ENCODE measurements at regions not wholly inside any gene's neighbourhood (a gene's known extent, or its start where the extent isn't known, plus 50 kb on each side); places are given as distances from the start of the nearest gene placed in this dataset.

- DNase-seq (ENCODE audit: low spot score): no peak
Observed at GRCh38 chr11:115699733-115700132, 195.5 kb upstream of the CADM1 start.

DNA sequence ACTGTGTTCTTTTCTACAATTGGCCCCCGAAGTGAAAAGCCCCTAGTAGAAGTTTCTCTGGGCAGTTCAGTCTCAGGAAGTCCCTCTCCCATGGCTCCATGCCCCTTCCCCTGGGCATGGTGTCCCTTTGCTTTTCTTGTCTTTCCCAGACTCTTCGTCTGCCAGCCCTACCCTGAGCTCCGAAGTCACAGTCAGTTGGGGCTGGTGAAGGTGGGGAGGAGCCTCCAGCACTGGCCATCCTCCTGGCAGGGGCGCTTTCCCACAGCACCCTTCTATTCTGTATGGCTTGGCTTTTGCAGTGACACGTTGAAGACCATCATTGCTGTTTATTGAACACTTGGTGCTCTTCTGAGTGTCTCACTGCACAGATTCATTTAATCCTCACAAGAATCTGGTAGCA, 195.1 kb upstream of the CADM1 start:
- DNase-seq (ENCODE audit: low spot score): no peak

DNA sequence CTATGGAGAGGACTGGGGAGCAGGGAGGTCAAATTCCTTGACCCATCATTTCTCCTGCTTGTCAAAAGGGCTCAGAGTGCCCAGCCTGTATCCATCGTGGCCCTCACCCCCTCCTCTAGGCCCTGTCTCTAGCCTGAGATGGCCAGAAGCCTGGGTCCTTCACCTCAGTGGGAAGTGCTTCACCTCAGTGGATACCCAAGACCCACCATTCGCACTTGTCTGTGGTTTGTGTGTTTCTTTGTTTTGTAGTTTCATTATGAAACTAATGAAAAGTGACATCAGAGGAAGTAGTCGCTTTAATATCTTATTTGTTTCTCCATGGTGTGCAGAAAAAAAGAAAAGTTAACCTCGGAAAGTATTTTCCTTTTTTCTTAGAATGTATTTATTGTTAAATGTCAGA, 194.0 kb upstream of the CADM1 start:
- DNase-seq (ENCODE audit: low spot score): no peak

- DNase-seq (ENCODE audit: low spot score): no peak
Observed at GRCh38 chr11:115696563-115696962, 192.3 kb upstream of the CADM1 start.

DNA sequence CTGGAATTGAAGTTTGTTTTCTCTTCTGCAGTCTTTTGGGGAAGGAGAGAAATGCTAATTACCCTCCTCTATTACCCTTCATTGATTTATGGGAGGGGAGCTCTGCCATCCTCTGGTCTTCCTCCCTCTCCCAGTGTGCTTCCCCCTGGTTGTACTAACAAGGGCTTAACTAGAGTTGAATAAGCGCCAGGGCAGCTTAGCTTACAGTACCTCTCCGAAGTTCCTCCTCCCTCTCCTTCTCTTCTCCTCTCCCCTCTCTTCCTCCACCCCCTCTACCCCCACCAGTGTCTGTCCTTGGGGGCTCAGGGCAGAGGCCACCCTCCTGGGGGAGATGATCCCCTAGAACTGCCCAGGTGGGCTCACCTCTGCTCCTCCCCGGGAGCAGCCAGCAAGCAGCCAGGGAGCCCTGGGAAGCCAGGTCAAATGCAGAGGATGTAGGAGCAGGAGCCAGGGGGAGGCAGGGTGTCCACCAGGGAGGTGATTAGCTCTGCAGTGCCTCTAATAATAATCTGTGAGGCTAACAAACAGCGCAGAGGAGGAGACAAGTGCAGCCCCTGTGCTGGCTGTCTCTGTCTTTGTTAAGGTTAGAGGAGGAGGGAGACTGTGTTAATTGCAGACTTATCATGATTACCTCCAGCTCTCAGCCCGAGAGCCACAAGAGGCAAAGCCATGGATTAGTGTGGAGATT, 191.6 kb upstream of the CADM1 start:
- DNase-seq (ENCODE audit: low spot score): no peak

DNA sequence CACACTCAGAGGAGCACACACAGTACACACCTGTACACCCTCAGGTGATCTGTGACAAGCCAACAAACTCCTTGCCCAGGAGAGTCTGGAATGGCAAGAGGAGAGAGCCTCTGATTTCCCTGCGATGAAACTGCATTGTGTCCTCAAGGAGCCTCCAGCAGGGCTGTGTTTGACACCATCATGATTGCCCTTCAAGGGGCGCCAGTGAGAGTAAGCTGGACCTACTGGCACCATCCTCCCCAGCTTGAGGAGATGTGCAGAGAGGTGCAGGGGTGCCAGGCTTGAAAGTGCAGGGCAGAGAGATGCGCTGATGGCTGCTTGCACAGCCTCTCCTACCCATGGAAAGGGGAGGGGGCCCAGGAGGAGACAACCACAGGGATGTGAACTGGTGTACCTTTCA, 188.8 kb upstream of the CADM1 start:
- DNase-seq (ENCODE audit: low spot score): no peak

DNA sequence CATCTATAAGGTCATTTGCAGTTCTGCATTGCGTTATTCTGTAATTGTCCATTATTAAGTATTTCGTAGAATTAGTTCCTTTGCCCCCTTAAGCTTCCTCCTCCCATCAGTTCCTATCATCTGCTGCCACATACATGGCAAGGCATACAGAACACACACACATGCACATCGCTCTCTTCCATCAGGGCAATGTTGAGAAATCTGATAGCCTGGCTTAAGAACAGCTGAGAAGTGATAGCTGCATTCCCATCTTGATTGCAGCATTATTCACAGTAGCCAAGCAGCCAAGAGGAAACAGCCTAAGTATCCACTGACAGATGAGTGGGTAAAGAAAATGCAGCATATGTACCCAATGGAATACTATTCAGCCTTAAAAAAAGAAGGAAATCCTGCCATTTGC, 186.8 kb upstream of the CADM1 start:
- DNase-seq (ENCODE audit: low spot score): no peak

DNA sequence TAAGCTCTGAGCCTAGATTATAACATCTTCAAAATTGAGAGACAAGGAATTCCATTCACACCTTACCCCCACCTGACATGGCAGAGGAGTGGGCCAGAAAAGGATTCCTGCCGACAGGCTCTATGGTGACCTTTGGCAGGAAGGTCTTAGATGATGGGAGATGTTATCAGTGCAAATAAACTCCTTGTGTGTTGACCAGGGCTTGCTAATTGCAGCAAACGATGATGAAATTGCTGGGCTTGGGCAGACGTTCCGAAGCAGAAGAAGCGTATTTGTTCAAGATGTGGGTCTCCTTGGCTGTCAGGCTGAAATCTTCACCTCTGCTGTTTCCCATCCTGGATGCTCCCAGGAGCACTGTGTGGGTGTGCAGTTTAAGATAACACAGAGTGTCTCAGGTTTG, 183.7 kb upstream of the CADM1 start:
- no peak for DNase-seq (ENCODE audit: low spot score)

GRCh38 chr11:115684699-115685098, 180.5 kb upstream of the CADM1 start:
- no peak for DNase-seq (ENCODE audit: low spot score)

DNA sequence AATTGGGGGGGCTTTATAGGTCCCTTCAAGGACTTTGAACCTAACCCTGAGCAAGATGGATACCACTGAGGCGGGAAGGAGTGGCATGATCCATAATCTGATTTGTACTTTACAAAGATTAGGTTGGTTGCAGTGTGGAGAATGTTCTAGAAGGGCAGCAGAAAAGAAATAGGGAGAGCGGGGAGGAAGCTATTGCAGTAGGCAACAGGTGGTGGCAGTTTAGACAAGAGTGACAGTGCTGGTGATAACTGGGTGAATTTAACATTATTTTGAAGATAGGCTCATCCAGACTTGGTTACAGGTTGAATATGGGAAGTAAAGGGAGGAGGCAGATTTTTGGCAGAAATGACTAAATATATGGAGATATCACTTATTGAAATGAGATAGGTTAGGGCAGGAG, 179.9 kb upstream of the CADM1 start:
- no peak for DNase-seq (ENCODE audit: low spot score)

GRCh38 chr11:115682888-115683287, 178.7 kb upstream of the CADM1 start:
- DNase-seq (ENCODE audit: low spot score): no peak

- DNase-seq (ENCODE audit: low spot score): no peak
Observed at GRCh38 chr11:115682101-115682500, 177.9 kb upstream of the CADM1 start.

DNA sequence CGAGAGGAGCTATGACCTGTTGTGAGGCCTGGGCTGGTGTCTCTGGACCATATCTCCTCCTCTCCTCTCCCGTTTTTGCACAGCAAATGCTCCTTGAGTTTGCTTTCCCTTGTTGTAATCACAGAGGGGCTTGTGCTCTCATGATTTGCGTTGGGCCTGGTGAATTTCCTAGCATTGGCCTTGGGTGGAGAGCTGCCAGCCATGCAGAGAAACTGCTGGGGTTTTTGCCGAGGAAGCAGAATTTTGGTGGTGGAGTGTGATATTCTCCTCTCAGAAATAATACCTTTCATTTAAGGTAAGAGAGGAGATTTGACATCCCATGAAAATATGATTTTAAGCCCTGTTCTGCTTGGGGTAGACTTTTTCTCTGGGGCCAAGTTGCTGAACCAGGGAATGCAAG, 175.7 kb upstream of the CADM1 start:
- no peak for DNase-seq (ENCODE audit: low spot score)

GRCh38 chr11:115678942-115679341, 174.7 kb upstream of the CADM1 start:
- DNase-seq (ENCODE audit: low spot score): no peak

- DNase-seq (ENCODE audit: low spot score): no peak
Observed at GRCh38 chr11:115677190-115677589, 173.0 kb upstream of the CADM1 start.

- no peak for DNase-seq (ENCODE audit: low spot score)
Observed at GRCh38 chr11:115676768-115677167, 172.6 kb upstream of the CADM1 start.

DNA sequence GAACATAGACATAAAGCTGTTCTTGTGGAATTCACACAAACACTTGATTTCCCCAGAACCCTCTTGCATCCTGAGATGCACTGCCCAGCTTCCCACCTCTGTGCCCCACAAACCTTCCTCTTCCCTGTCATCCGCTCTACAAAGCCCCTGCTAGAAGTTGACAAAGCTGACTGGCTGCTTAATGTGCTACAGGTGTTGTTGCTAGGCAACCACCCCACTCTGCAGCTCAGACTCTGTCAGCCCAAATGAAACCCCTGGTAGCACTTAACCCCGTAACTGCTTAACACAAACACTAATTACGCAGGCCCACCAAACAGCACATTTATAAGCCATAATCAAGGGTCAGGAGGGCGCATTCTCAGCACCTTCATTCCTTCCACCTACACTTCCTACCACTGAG, 172.0 kb upstream of the CADM1 start:
- no peak for DNase-seq (ENCODE audit: low spot score)

DNA sequence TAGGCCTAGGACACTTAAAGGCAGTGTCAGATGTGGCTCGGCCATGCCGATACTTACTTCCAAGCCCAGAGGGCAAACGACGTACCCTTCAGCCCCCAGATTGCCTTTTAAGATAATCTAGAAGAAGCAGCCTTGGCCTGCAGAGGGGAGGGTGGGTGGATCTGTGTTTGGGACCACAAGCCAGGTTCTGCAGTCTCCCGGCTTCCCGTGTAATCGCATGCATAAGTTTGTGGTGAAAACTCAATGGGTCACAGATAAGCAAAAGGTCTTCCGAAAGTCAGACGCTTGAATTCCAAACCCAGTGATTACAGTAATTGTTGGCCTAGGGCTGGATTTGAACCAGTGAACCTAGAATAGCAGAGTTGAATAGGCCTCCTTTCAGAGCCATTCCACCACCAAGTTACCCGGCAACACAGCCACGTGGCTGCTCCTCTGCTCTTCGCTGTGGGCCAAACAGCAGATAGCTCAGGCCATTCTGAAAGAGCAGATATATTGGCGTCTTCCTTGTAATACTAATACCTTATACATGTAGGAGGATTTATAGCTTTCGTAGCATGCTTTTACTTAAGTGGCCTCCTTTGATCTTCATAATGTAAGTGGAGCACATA, 170.8 kb upstream of the CADM1 start:
- no peak for DNase-seq (ENCODE audit: low spot score)

GRCh38 chr11:115674176-115674936, 170.1 kb upstream of the CADM1 start:
- no peak for DNase-seq (ENCODE audit: low spot score)

DNA sequence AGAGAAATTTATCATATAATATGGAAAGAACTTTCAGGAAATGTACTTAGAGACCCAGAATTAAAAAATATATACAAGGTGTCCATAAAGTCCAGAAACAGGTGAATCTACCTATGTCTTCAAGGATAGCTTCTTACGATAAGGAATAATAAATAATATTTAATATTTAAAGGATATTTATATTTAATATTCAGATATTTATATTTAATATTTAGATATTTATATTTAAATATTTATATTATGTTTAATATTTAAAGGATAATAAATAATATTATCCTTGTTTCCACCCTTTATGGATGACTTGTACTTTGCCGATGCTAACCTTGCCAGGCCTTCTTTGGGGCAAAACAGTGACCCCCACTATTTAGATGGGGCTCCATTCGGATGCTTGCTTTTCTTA, 169.5 kb upstream of the CADM1 start:
- no peak for DNase-seq (ENCODE audit: low spot score)

DNA sequence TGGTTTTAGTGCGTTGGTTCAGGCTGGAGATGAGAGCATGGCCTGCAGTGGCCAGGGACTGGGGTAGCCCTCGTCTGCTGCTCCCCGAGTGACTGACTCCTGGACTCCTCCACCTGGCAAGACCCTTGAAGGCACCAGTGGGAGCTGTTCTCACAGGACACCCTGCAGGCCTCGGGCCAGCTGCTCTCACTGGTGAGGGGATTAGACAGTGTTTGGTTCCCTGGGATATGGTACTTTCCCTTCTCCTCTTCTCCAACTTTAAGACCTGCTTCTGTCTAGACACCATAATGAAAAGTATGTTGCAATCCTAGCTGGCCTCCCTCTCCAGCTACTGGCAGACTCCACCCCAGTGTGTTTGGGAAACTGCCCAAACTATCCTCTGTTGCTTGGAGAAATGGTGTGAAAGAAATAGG, 168.8 kb upstream of the CADM1 start:
- DNase-seq (ENCODE audit: low spot score): no peak

DNA sequence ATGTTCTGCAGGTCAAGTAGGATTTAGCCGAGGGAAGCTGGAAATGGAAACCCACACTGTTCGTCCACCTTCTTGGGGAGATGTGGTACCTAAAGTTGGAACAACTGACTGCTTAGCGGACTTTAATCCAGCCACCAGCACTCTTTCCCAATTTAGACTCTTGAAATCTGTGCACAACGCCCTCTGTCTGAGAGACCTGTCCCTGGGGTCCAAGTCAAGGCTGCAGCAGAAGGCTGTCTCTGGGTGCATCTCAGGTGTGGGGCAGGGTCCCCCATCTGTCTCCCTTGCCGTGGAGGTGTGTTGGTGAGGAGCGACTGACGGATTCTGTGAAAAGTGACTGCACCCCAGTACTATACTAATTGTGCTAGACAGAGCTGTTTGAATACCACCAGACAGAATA, 168.2 kb upstream of the CADM1 start:
- DNase-seq (ENCODE audit: low spot score): no peak

DNA sequence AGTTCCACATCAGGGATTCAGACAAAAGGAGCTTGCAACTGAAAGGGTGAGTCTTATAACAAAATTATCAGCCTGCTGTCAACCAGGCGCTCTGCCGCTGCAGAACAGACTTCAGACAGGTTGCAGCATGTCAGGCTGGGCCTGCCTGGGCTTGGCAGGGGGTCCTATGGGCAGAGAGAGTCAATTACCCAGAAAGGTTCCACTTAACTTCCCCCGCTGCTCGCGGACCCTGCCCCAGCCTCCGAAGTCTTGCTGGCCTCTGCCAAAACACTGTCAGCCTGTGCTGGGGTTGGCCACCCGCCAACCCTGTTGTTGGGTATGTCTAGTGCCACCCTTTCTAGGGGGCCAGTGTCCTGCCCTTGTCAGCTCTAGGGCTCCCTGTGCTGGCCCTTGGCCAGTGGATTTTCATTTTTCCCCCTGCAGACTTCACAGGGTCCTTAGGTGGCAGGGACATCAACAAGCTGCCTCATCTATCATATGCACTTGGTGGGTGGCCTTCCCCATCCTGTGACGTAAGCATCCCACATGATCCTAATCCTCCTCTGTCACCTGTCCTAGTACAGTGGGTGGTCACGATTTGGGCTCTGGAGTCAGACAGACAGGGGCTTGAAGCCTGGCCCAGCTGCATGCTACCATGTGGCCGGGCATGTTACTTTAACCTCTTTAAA, 166.5 kb upstream of the CADM1 start:
- no peak for DNase-seq (ENCODE audit: low spot score)
